Thyroid gland (tissue), 4 donors: ENCODE measurements at regions not wholly inside any gene's neighbourhood (a gene's known extent, or its start where the extent isn't known, plus 50 kb on each side); places are given as distances from the start of the nearest gene placed in this dataset.

Experiments
- CTCF ChIP-seq, 6 experiments: fragments of 200-600 bp in 3 of 6; fragments of 450-650 bp in 3 of 6; sonication (generic) in 3 of 6; IDR thresholded peaks; one replicate each; pipeline ENCODE4 v1.5.1; 2016 to 2019; ENCODE audit warnings: antibody characterized with exemption in 6 of 6, mild to moderate bottlenecking in 2 of 6, inconsistent platforms in 1 of 6, moderate library complexity in 1 of 6
- POLR2A ChIP-seq, 2 donors: fragments of 450-650 bp; IDR thresholded peaks; one replicate each; pipeline ENCODE4 v1.6.1; 2017; ENCODE audit warnings: antibody characterized with exemption in 2 of 2, mild to moderate bottlenecking in 2 of 2, moderate library complexity in 1 of 2

GRCh38 chr17:77402159-77402731, 261.5 kb downstream of the SEC14L1 start:
- TF ChIP-seq CTCF (IDR thresholded peaks at IDR 0.05) (no peak), POLR2A (IDR thresholded peaks at IDR 0.05) (no peak)
